NCI-H2227 treated with DMSO at 0.1 percent for 48 hours (cell line): ENCODE measurements at regions not wholly inside any gene's neighbourhood (a gene's known extent, or its start where the extent isn't known, plus 50 kb on each side); places are given as distances from the start of the nearest gene placed in this dataset.

Experiments used
- DNase-seq: peaks from one replicate; lab custom pipeline; 2025; lab: John Stamatoyannopoulos, UW

GRCh38 chr2:3138621-3139020 lies 239.0 kb downstream of the EIPR1 start:
- no peak for DNase-seq

- DNase-seq: no peak
These were observed 239.8 kb downstream of the EIPR1 start for GRCh38 chr2:3137651-3138300.

- no peak for DNase-seq
These were observed 241.9 kb downstream of the EIPR1 start for GRCh38 chr2:3135676-3136075.

GRCh38 chr2:3134026-3134571 lies 243.5 kb downstream of the EIPR1 start:
- no peak for DNase-seq

- DNase-seq: no peak
These were observed 244.7 kb downstream of the EIPR1 start for GRCh38 chr2:3132966-3133365.

GRCh38 chr2:3132466-3132865 lies 245.2 kb downstream of the EIPR1 start:
- DNase-seq: no peak

- DNase-seq: no peak
These were observed 245.8 kb downstream of the EIPR1 start for GRCh38 chr2:3131636-3132326.

GRCh38 chr2:3130889-3131635 lies 246.6 kb downstream of the EIPR1 start:
- peak; percentile 9 for DNase-seq

GRCh38 chr2:3130444-3130843 lies 247.2 kb downstream of the EIPR1 start:
- no peak for DNase-seq

GRCh38 chr2:3129867-3130266 lies 247.8 kb downstream of the EIPR1 start:
- no peak for DNase-seq

- DNase-seq: no peak
These were observed 248.8 kb downstream of the EIPR1 start for GRCh38 chr2:3128786-3129185.

- no peak for DNase-seq
These were observed 249.9 kb downstream of the EIPR1 start for GRCh38 chr2:3127710-3128109.

- no peak for DNase-seq
These were observed 250.6 kb downstream of the EIPR1 start for GRCh38 chr2:3126911-3127621.

- no peak for DNase-seq
These were observed 251.3 kb downstream of the EIPR1 start for GRCh38 chr2:3126171-3126910.

GRCh38 chr2:3125761-3126130 lies 251.9 kb downstream of the EIPR1 start:
- no peak for DNase-seq

- DNase-seq: no peak
These were observed 252.4 kb downstream of the EIPR1 start for GRCh38 chr2:3125001-3125760.

- no peak for DNase-seq
These were observed 255.1 kb downstream of the EIPR1 start for GRCh38 chr2:3122525-3122924.

- no peak for DNase-seq
These were observed 256.0 kb downstream of the EIPR1 start for GRCh38 chr2:3121601-3122000.

- DNase-seq: no peak
These were observed 259.9 kb downstream of the EIPR1 start for GRCh38 chr2:3117650-3118216.

GRCh38 chr2:3116371-3116770 lies 261.2 kb downstream of the EIPR1 start:
- no peak for DNase-seq
